ENCODE measurements at regions not wholly inside any gene's neighbourhood (a gene's known extent, or its start where the extent isn't known, plus 50 kb on each side); places are given as distances from the start of the nearest gene placed in this dataset.

- no peaks in the 10 kb centered on the region for H3K79me2 ChIP-seq (ENCODE audit: insufficient read depth)
- H3K36me3 ChIP-seq (ENCODE audit: low read depth) = no peaks in the 10 kb centered on the region
- in situ Hi-C loops (cut with MboI) = no loop called here
- H2AFZ ChIP-seq = no peak overlapping the region
- no peaks in the 10 kb centered on the region for H4K20me1 ChIP-seq (ENCODE audit: insufficient read depth)
- no peak overlapping the region for H3K4me2 ChIP-seq (ENCODE audit: unreplicated experiment)
- no peaks in the 10 kb centered on the region for H3K27me3 ChIP-seq (replicated peaks; ENCODE audit: insufficient read depth)
- no peaks in the 10 kb centered on the region for H3K9me3 ChIP-seq (ENCODE audit: low read depth)
- no peak overlapping the region for H3K9ac ChIP-seq
- H3F3A ChIP-seq (ENCODE audit: insufficient read depth) = no peaks in the 10 kb centered on the region
- H3K9me2 ChIP-seq (ENCODE audit: insufficient read depth) = no peaks in the 10 kb centered on the region
- no peak for DNase-seq
- TF ChIP-seq EZH2 (IDR thresholded peaks at IDR 0.05; ENCODE audit: insufficient read depth, poor library complexity, severe bottlenecking) (no peak), EZH2phosphoT487 (IDR thresholded peaks at IDR 0.05; ENCODE audit: insufficient read depth, low read depth) (no peak)
- 93 to 94% methylated on average over 9 of the region's 9 CpGs for WGBS, 2 experiments (ENCODE audit: low coverage in 1 of 2, low lambda C conversion rate in 2 of 2, missing lambda C conversion rate in 2 of 2)
- H3K27ac ChIP-seq = no peak overlapping the region
- no peaks in the 10 kb centered on the region for H3K4me1 ChIP-seq (ENCODE audit: insufficient read depth)
- H3K4me3 ChIP-seq = no peak overlapping the region
Measured at GRCh38 chr6:3571836-3572235, 115.0 kb upstream of the SLC22A23 start.

GRCh38 chr6:3571250-3571681, 114.4 kb upstream of the SLC22A23 start:
- no peak for DNase-seq
- Histone ChIP-seq H3F3A (ENCODE audit: insufficient read depth) (no peaks in the 10 kb centered on the region), H3K4me1 (ENCODE audit: insufficient read depth) (no peaks in the 10 kb centered on the region), H3K36me3 (ENCODE audit: low read depth) (no peaks in the 10 kb centered on the region), H3K27me3 (replicated peaks; ENCODE audit: insufficient read depth) (no peaks in the 10 kb centered on the region), H3K79me2 (ENCODE audit: insufficient read depth) (no peaks in the 10 kb centered on the region), H3K27ac (no peak overlapping the region), H3K9me3 (ENCODE audit: low read depth) (no peaks in the 10 kb centered on the region), H2AFZ (no peak overlapping the region), H3K4me3 (no peak overlapping the region), H3K9ac (no peak overlapping the region), H3K4me2 (ENCODE audit: unreplicated experiment) (no peak overlapping the region), H4K20me1 (ENCODE audit: insufficient read depth) (no peaks in the 10 kb centered on the region), H3K9me2 (ENCODE audit: insufficient read depth) (no peaks in the 10 kb centered on the region)
- TF ChIP-seq EZH2phosphoT487 (IDR thresholded peaks at IDR 0.05; ENCODE audit: insufficient read depth, low read depth) (no peak), EZH2 (IDR thresholded peaks at IDR 0.05; ENCODE audit: insufficient read depth, poor library complexity, severe bottlenecking) (no peak)
- in situ Hi-C loops (cut with MboI) = no loop called here
- 89% methylated on average over 6 of the region's 6 CpGs for WGBS, 2 experiments (ENCODE audit: low coverage in 1 of 2, low lambda C conversion rate in 2 of 2, missing lambda C conversion rate in 2 of 2)

- no peaks in the 10 kb centered on the region for H3F3A ChIP-seq (ENCODE audit: insufficient read depth)
- no peaks in the 10 kb centered on the region for H3K79me2 ChIP-seq (ENCODE audit: insufficient read depth)
- in situ Hi-C loops (cut with MboI) = no loop called here
- H3K9me3 ChIP-seq (ENCODE audit: low read depth) = no peaks in the 10 kb centered on the region
- no peak overlapping the region for H3K4me2 ChIP-seq (ENCODE audit: unreplicated experiment)
- TF ChIP-seq EZH2 (IDR thresholded peaks at IDR 0.05; ENCODE audit: insufficient read depth, poor library complexity, severe bottlenecking) (no peak), EZH2phosphoT487 (IDR thresholded peaks at IDR 0.05; ENCODE audit: insufficient read depth, low read depth) (no peak)
- no peak overlapping the region for H2AFZ ChIP-seq
- H3K27ac ChIP-seq = no peak overlapping the region
- H3K36me3 ChIP-seq (ENCODE audit: low read depth) = no peaks in the 10 kb centered on the region
- H3K4me3 ChIP-seq = no peak overlapping the region
- no peak overlapping the region for H3K9ac ChIP-seq
- no peaks in the 10 kb centered on the region for H3K9me2 ChIP-seq (ENCODE audit: insufficient read depth)
- no peaks in the 10 kb centered on the region for H3K27me3 ChIP-seq (replicated peaks; ENCODE audit: insufficient read depth)
- DNase-seq = no peak
- whole genome bisulfite sequencing, 2 experiments (ENCODE audit: low coverage in 1 of 2, low lambda C conversion rate in 2 of 2, missing lambda C conversion rate in 2 of 2) = 97% methylated on average over 1 of the region's 1 CpG; no CpG with 5 or more reads in 1 of the 2 experiments
- no peaks in the 10 kb centered on the region for H4K20me1 ChIP-seq (ENCODE audit: insufficient read depth)
- H3K4me1 ChIP-seq (ENCODE audit: insufficient read depth) = no peaks in the 10 kb centered on the region
Measured at GRCh38 chr6:3569816-3570215, 113.0 kb upstream of the SLC22A23 start.

- Histone ChIP-seq H4K20me1 (ENCODE audit: insufficient read depth) (no peaks in the 10 kb centered on the region), H3K4me2 (ENCODE audit: unreplicated experiment) (no peak overlapping the region), H3K79me2 (ENCODE audit: insufficient read depth) (no peaks in the 10 kb centered on the region), H3K4me1 (ENCODE audit: insufficient read depth) (no peaks in the 10 kb centered on the region), H3K9me3 (ENCODE audit: low read depth) (no peaks in the 10 kb centered on the region), H3K36me3 (ENCODE audit: low read depth) (no peaks in the 10 kb centered on the region), H3F3A (ENCODE audit: insufficient read depth) (no peaks in the 10 kb centered on the region), H3K27ac (no peak overlapping the region), H3K27me3 (replicated peaks; ENCODE audit: insufficient read depth) (no peaks in the 10 kb centered on the region), H3K4me3 (no peak overlapping the region), H3K9me2 (ENCODE audit: insufficient read depth) (no peaks in the 10 kb centered on the region), H2AFZ (no peak overlapping the region), H3K9ac (no peak overlapping the region)
- TF ChIP-seq EZH2phosphoT487 (IDR thresholded peaks at IDR 0.05; ENCODE audit: insufficient read depth, low read depth) = no peak
- no peak for TF ChIP-seq EZH2 (IDR thresholded peaks at IDR 0.05; ENCODE audit: insufficient read depth, poor library complexity, severe bottlenecking)
- in situ Hi-C loops (cut with MboI) = no loop called here
- WGBS, 2 experiments (ENCODE audit: low coverage in 1 of 2, low lambda C conversion rate in 2 of 2, missing lambda C conversion rate in 2 of 2) = 77 to 82% methylated on average over 7 of the region's 7 CpGs
- no peak for DNase-seq
Measured at GRCh38 chr6:3568396-3569082, 111.7 kb upstream of the SLC22A23 start.

Data from GM23248 (cell line).